HFF-Myc (cell line): ENCODE measurements at regions not wholly inside any gene's neighbourhood (a gene's known extent, or its start where the extent isn't known, plus 50 kb on each side); places are given as distances from the start of the nearest gene placed in this dataset.

Experiments used
- DNase-seq: peaks from one replicate; pipeline ENCODE4 v3.0.0-alpha.2; 2011; ENCODE audit warnings: low read depth; ENCODE audit errors: extremely low read depth
- H3K4me3 ChIP-seq: replicated peaks from 2 replicates; pipeline ENCODE4 v1.5.1; 2011; ENCODE audit warnings: low read depth, mild to moderate bottlenecking, control low read depth, low read length
- TF ChIP-seq, protein P1 (sequence below): IDR thresholded peaks from 2 replicates; pipeline ENCODE4 v1.5.1; 2012; ENCODE audit warnings: mild to moderate bottlenecking, low read depth, low read length, control low read depth; ENCODE audit errors: missing control alignments

DNA sequence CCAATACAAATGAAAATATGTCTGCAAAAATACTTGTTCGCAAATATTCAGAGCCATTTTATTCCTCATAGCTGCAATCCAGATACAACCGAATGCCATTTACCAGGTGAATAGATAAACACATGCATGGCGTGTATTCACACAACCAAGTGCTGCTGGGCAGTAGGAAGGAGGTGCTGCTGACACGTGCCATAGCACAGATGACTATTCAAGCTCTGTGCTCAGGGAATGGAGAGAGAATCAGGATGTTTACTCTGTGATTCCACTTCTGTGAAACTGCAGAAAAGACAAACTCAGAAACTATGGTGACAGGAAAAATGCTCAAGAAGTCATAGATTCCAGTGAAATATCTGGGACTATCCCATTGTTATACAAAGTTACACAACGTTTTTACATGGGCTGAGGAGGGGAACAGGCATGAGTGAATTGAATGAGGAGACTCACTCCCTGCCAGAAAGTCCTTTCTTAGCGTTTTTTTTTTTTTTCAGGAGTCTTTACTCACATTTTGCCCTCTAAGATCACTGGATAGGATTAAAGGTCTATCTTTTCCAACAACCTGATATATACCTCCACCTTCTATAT, 152.9 kb upstream of the NDN start:
- TF ChIP-seq, protein P1, sequence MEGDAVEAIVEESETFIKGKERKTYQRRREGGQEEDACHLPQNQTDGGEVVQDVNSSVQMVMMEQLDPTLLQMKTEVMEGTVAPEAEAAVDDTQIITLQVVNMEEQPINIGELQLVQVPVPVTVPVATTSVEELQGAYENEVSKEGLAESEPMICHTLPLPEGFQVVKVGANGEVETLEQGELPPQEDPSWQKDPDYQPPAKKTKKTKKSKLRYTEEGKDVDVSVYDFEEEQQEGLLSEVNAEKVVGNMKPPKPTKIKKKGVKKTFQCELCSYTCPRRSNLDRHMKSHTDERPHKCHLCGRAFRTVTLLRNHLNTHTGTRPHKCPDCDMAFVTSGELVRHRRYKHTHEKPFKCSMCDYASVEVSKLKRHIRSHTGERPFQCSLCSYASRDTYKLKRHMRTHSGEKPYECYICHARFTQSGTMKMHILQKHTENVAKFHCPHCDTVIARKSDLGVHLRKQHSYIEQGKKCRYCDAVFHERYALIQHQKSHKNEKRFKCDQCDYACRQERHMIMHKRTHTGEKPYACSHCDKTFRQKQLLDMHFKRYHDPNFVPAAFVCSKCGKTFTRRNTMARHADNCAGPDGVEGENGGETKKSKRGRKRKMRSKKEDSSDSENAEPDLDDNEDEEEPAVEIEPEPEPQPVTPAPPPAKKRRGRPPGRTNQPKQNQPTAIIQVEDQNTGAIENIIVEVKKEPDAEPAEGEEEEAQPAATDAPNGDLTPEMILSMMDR, result no peak
- H3K4me3 ChIP-seq, result no peak overlapping the region
- no peak for DNase-seq

GRCh38 chr15:23846218-23846617, 159.1 kb upstream of the NDN start:
- H3K4me3 ChIP-seq, result no peak overlapping the region
- no peak for DNase-seq
- TF ChIP-seq, protein P1, result no peak

DNA sequence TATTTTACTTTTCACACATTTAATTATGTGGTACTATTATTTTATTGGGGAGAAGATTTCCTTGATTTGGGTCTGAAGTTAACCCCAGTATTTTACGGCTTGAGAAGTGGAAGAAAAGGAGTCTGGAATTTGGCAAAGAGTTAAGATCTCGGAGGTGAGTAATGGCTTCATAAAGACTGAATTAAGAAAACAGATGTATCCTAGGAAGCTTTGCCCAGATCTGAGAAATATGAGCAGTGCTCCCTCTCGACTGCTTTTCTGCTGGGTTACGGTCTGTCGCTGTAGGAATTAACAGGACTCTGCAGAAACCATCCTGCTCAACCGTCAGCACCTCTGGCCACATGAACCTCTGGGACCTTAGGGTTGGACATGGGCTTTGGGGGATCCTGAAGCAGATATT, 163.6 kb upstream of the NDN start:
- no peak for DNase-seq
- TF ChIP-seq, protein P1, result no peak
- H3K4me3 ChIP-seq, result no peak overlapping the region

DNA sequence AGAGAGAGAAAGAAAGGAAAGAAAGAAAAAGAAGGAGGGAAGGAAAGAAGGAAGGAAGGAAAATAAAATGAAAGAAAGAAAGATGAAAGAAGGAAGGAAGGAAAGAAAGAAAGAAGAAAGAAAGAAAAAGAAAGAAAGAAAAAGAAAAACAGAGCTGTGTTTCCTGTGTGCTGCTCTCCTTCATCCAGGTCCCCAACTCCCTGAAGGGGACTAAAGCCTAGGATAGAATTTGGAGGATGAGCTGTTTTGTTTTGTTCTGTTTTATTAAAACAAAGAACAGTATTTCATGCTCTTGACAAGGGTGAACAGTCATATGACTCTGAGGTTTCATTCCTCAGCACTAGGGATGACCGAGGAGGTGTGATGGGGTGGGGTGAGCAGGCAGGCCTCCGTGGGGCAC, 164.8 kb upstream of the NDN start:
- TF ChIP-seq, protein P1, result no peak
- no peak for DNase-seq
- no peak overlapping the region for H3K4me3 ChIP-seq

- no peak for DNase-seq
- no peak overlapping the region for H3K4me3 ChIP-seq
- TF ChIP-seq, protein P1, result no peak
Measured at GRCh38 chr15:23853286-23853685, 166.2 kb upstream of the NDN start.

- DNase-seq, result no peak
- no peak overlapping the region for H3K4me3 ChIP-seq
- TF ChIP-seq, protein P1, result no peak
Measured at GRCh38 chr15:23854203-23854911, 167.3 kb upstream of the NDN start.
